Mesenchymal stem cell (in vitro differentiated cells and primary cell): ENCODE measurements at regions not wholly inside any gene's neighbourhood (a gene's known extent, or its start where the extent isn't known, plus 50 kb on each side); places are given as distances from the start of the nearest gene placed in this dataset.

ENCODE experiments used
- DNase-seq: peaks from one replicate; pipeline ENCODE4 v3.0.0-alpha.2; 2013
- H2AFZ ChIP-seq: one replicate; pipeline ENCODE4 v1.6.1; 2013; ENCODE audit warnings: low read depth, mild to moderate bottlenecking, control low read depth, inconsistent platforms, low read length, moderate library complexity
- H2AK5ac ChIP-seq: 2 replicates; pipeline ENCODE4 v1.6.1; 2013; ENCODE audit warnings: low read length, moderate library complexity, mild to moderate bottlenecking, inconsistent platforms; ENCODE audit not compliant: severe bottlenecking
- H2BK120ac ChIP-seq: one replicate; pipeline ENCODE4 v1.6.1; 2013; ENCODE audit warnings: low read depth, mild to moderate bottlenecking, inconsistent platforms, low read length, moderate library complexity
- H2BK12ac ChIP-seq, 2 experiments: one replicate each; pipeline ENCODE4 v1.6.1; 2013; ENCODE audit warnings: inconsistent platforms in 2 of 2, low read length in 2 of 2, mild to moderate bottlenecking in 2 of 2, moderate library complexity in 2 of 2, control low read depth in 1 of 2
- H2BK15ac ChIP-seq: one replicate; pipeline ENCODE4 v1.6.1; 2013; ENCODE audit warnings: mild to moderate bottlenecking, low read depth, inconsistent platforms; ENCODE audit not compliant: poor library complexity, severe bottlenecking
- H2BK5ac ChIP-seq: 2 replicates; pipeline ENCODE4 v1.6.1; 2013; ENCODE audit warnings: low read depth, mild to moderate bottlenecking, low read length, control low read depth, inconsistent platforms; ENCODE audit not compliant: poor library complexity, severe bottlenecking
- H3K14ac ChIP-seq, 2 experiments: one replicate each; pipeline ENCODE4 v1.6.1; 2013; ENCODE audit warnings: inconsistent platforms in 2 of 2, low read length in 2 of 2, control low read depth in 1 of 2, mild to moderate bottlenecking in 1 of 2, moderate library complexity in 1 of 2
- H3K18ac ChIP-seq, 2 experiments: one replicate each; pipeline ENCODE4 v1.6.1; 2013; ENCODE audit warnings: inconsistent platforms in 2 of 2, low read length in 2 of 2, control low read depth in 1 of 2, low read depth in 1 of 2, mild to moderate bottlenecking in 1 of 2
- H3K23ac ChIP-seq, 2 experiments: one replicate each; pipeline ENCODE4 v1.6.1; 2013; ENCODE audit warnings: inconsistent platforms in 2 of 2, low read length in 2 of 2, mild to moderate bottlenecking in 2 of 2, moderate library complexity in 2 of 2, control low read depth in 1 of 2
- H3K27ac ChIP-seq: 2 replicates; pipeline ENCODE4 v1.5.1; 2013; ENCODE audit warnings: mild to moderate bottlenecking, moderate library complexity, low read length, control low read depth, inconsistent platforms; ENCODE audit not compliant: poor library complexity, severe bottlenecking
- H3K27me3 ChIP-seq, 2 experiments: 2 replicates each; pipeline versions ENCODE4 v1.6.1 to v1.7.0; 2013; ENCODE audit warnings: low read length in 2 of 2, mild to moderate bottlenecking in 2 of 2, moderate library complexity in 2 of 2, control low read depth in 1 of 2, inconsistent platforms in 1 of 2; ENCODE audit not compliant: control insufficient read depth in 1 of 2, insufficient read depth in 1 of 2
- H3K36me3 ChIP-seq, 2 experiments: 2 replicates each; pipeline versions ENCODE4 v1.6.1 to v1.7.0; 2013; ENCODE audit warnings: low read length in 2 of 2, control low read depth in 1 of 2, inconsistent platforms in 1 of 2, low read depth in 1 of 2, mild to moderate bottlenecking in 1 of 2; ENCODE audit not compliant: insufficient read depth in 2 of 2, control insufficient read depth in 1 of 2
- H3K4ac ChIP-seq, 2 experiments: one replicate each; pipeline ENCODE4 v1.6.1; 2013; ENCODE audit warnings: inconsistent platforms in 2 of 2, low read length in 2 of 2, mild to moderate bottlenecking in 2 of 2, moderate library complexity in 2 of 2, control low read depth in 1 of 2, low read depth in 1 of 2
- H3K4me1 ChIP-seq: 2 replicates; pipeline ENCODE4 v1.6.1; 2013; ENCODE audit warnings: low read depth, low read length, control low read depth; ENCODE audit not compliant: control insufficient read depth, insufficient read depth
- H3K4me2 ChIP-seq: 2 replicates; pipeline ENCODE4 v1.6.1; 2013; ENCODE audit warnings: low read length, mild to moderate bottlenecking, inconsistent platforms; ENCODE audit not compliant: poor library complexity, severe bottlenecking
- H3K4me3 ChIP-seq, 2 experiments: 2 replicates each; pipeline versions ENCODE4 v1.5.1 to v1.7.0; 2013; ENCODE audit warnings: low read length in 2 of 2, mild to moderate bottlenecking in 2 of 2, control low read depth in 1 of 2, low read depth in 1 of 2; ENCODE audit not compliant: insufficient read depth in 1 of 2
- H3K79me1 ChIP-seq: replicated peaks from 2 replicates; pipeline ENCODE4 v1.6.1; 2013; ENCODE audit warnings: mild to moderate bottlenecking, control low read depth, low read length, inconsistent platforms; ENCODE audit not compliant: poor library complexity, severe bottlenecking
- H3K9ac ChIP-seq: 2 replicates; pipeline ENCODE4 v1.7.0; 2013; ENCODE audit warnings: mild to moderate bottlenecking, low read length, moderate library complexity
- H3K9me3 ChIP-seq: 2 replicates; pipeline ENCODE4 v1.7.0; 2013; ENCODE audit warnings: mild to moderate bottlenecking, low read length; ENCODE audit not compliant: control insufficient read depth
- H4K8ac ChIP-seq: one replicate; pipeline ENCODE4 v1.6.1; 2013; ENCODE audit warnings: inconsistent platforms, mild to moderate bottlenecking, low read length, moderate library complexity
- H4K91ac ChIP-seq: one replicate; pipeline ENCODE4 v1.6.1; 2013; ENCODE audit warnings: mild to moderate bottlenecking, low read length, inconsistent platforms
- WGBS: methylation state at CpG from one replicate; pipeline ENCODE4 v1.1.7; 2013; ENCODE audit warnings: mixed read lengths; 5-methylcytosine and 5-hydroxymethylcytosine counted together

GRCh38 chr11:34788642-34789041 is 127.5 kb downstream of the APIP start:
- Histone ChIP-seq H3K4me1 (no peaks in the 10 kb centered on the region), H3K27me3 (peaks cover 0 to 23% of the 10 kb centered on the region in 2 experiments), H3K27ac (no peak overlapping the region), H2AFZ (no peak overlapping the region), H3K18ac (no peak overlapping the region), H3K9ac (no peak overlapping the region), H2AK5ac (no peak overlapping the region), H3K9me3 (no peaks in the 10 kb centered on the region), H2BK120ac (no peak overlapping the region), H4K8ac (no peak overlapping the region), H3K14ac (no peak overlapping the region), H3K79me1 (no peaks in the 10 kb centered on the region), H3K4ac (no peak overlapping the region), H2BK12ac (no peak overlapping the region), H3K4me3 (no peak overlapping the region), H3K36me3 (no peaks in the 10 kb centered on the region), H3K23ac (no peak overlapping the region), H2BK5ac (no peak overlapping the region), H3K4me2 (no peak overlapping the region), H4K91ac (no peak overlapping the region), H2BK15ac (no peak overlapping the region)
- DNase-seq = no peak
- 95% methylated on average over 2 of the region's 2 CpGs for WGBS

GRCh38 chr11:34787895-34788294 is 128.3 kb downstream of the APIP start:
- no peak for DNase-seq
- Histone ChIP-seq H3K14ac (no peak overlapping the region), H2BK12ac (no peak overlapping the region), H3K9me3 (no peaks in the 10 kb centered on the region), H3K4me1 (no peaks in the 10 kb centered on the region), H3K27ac (no peak overlapping the region), H3K23ac (no peak overlapping the region), H2AK5ac (no peak overlapping the region), H3K9ac (no peak overlapping the region), H3K4me3 (no peak overlapping the region), H2BK5ac (no peak overlapping the region), H3K18ac (no peak overlapping the region), H3K79me1 (no peaks in the 10 kb centered on the region), H4K91ac (no peak overlapping the region), H4K8ac (no peak overlapping the region), H3K4ac (no peak overlapping the region), H2AFZ (no peak overlapping the region), H3K36me3 (no peaks in the 10 kb centered on the region), H3K27me3 (peaks cover 0 to 20% of the 10 kb centered on the region in 2 experiments), H2BK120ac (no peak overlapping the region), H3K4me2 (no peak overlapping the region), H2BK15ac (no peak overlapping the region)
- no CpG with 5 or more reads among the region's 1 CpG for WGBS

- no peaks in the 10 kb centered on the region for H3K36me3 ChIP-seq
- H3K18ac ChIP-seq = no peak overlapping the region
- H3K4me2 ChIP-seq = no peak overlapping the region
- no peak overlapping the region for H4K8ac ChIP-seq
- H3K27ac ChIP-seq = no peak overlapping the region
- no peak overlapping the region for H3K4ac ChIP-seq
- H2BK120ac ChIP-seq = no peak overlapping the region
- H2BK12ac ChIP-seq = no peak overlapping the region
- no peaks in the 10 kb centered on the region for H3K4me1 ChIP-seq
- no peak overlapping the region for H3K9ac ChIP-seq
- no peak overlapping the region for H2BK15ac ChIP-seq
- H3K4me3 ChIP-seq = no peak overlapping the region
- no peaks in the 10 kb centered on the region for H3K9me3 ChIP-seq
- no peak overlapping the region for H2BK5ac ChIP-seq
- no peak overlapping the region for H4K91ac ChIP-seq
- H3K79me1 ChIP-seq = no peaks in the 10 kb centered on the region
- no peak for DNase-seq
- WGBS = no CpG with 5 or more reads among the region's 1 CpG
- no peak overlapping the region for H3K23ac ChIP-seq
- H3K27me3 ChIP-seq = peaks cover 0 to 16% of the 10 kb centered on the region in 2 experiments
- no peak overlapping the region for H2AFZ ChIP-seq
- no peak overlapping the region for H2AK5ac ChIP-seq
- H3K14ac ChIP-seq = no peak overlapping the region
Observed at GRCh38 chr11:34787348-34787747, 128.8 kb downstream of the APIP start.

- H2BK120ac ChIP-seq = no peak overlapping the region
- no peak for DNase-seq
- H3K9ac ChIP-seq = no peak overlapping the region
- no peak overlapping the region for H3K27ac ChIP-seq
- no peak overlapping the region for H3K18ac ChIP-seq
- H2BK5ac ChIP-seq = no peak overlapping the region
- 71% methylated on average over 2 of the region's 2 CpGs for WGBS
- no peak overlapping the region for H4K91ac ChIP-seq
- H3K4me2 ChIP-seq = no peak overlapping the region
- H3K79me1 ChIP-seq = no peaks in the 10 kb centered on the region
- H3K14ac ChIP-seq = no peak overlapping the region
- H3K4ac ChIP-seq = no peak overlapping the region
- no peak overlapping the region for H2BK12ac ChIP-seq
- no peak overlapping the region for H4K8ac ChIP-seq
- H3K4me3 ChIP-seq = no peak overlapping the region
- no peaks in the 10 kb centered on the region for H3K9me3 ChIP-seq
- no peaks in the 10 kb centered on the region for H3K27me3 ChIP-seq
- no peak overlapping the region for H3K23ac ChIP-seq
- no peak overlapping the region for H2BK15ac ChIP-seq
- no peaks in the 10 kb centered on the region for H3K4me1 ChIP-seq
- no peak overlapping the region for H2AK5ac ChIP-seq
- H3K36me3 ChIP-seq = no peaks in the 10 kb centered on the region
- no peak overlapping the region for H2AFZ ChIP-seq
Observed at GRCh38 chr11:34784318-34784841, 131.8 kb downstream of the APIP start.
